ENCODE measurements at regions not wholly inside any gene's neighbourhood (a gene's known extent, or its start where the extent isn't known, plus 50 kb on each side); places are given as distances from the start of the nearest gene placed in this dataset.

DNA sequence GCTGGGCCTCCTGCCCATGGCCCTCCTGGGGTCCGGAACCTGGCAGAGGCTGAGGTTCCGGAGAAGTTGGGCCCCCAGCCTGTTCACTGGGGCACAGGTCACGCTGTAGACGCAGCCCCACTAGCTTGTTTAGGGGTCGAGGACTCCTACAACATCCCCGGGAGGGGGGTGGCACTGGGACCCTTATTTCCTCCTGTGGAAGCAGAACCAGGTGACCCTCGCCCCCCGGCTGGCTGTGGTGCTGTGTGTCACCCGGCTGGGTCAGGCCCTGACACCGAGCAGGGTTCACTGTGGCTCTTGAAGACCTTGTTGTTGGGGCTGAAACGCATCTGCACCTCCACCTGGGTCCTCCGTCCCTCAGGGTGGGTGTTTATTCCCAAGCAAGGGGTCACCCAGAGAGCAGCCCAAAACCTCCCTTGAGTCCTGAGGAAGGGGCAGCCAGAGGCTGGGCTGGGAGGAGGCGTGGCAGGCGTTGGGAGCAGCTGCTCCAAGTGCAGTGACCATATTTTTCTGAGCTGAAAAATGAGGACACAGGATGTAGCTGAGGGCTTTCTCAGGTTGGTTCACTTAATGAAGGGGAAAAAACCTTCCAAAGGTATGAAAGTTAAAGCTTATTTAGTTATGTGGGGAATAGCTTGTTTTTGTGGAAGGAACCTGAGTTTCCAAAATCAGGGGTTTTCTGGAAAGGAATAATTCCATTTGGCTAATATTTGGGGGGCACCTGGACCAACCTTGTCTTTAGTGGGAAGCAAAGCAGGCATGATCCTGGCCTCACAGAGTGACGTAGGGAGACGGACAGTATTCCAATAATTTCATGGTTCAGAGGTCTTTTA, 164.7 kb upstream of the IER5L start:
- H3K9me2 ChIP-seq (replicated peaks; ENCODE audit: control insufficient read depth, low read length): no peaks in the 10 kb centered on the region
- H4K20me1 ChIP-seq (ENCODE audit: control insufficient read depth, insufficient read depth, low read depth, low read length): no peaks in the 10 kb centered on the region
- H3K79me2 ChIP-seq (ENCODE audit: control insufficient read depth, low read length): no peaks in the 10 kb centered on the region
- H3K9me3 ChIP-seq (ENCODE audit: control insufficient read depth, insufficient read depth, low read length): peaks cover 5% of the 10 kb centered on the region; the same call in 1 of the 2 replicates
- H3F3A ChIP-seq (ENCODE audit: control insufficient read depth, insufficient read depth): no peaks in the 10 kb centered on the region
- H3K27me3 ChIP-seq (ENCODE audit: control insufficient read depth, low read length): peaks cover under 1% of the 10 kb centered on the region; the same call in 1 of the 2 replicates
- no peak overlapping the region for H3K4me3 ChIP-seq (ENCODE audit: low read length)
- H3K27ac ChIP-seq (ENCODE audit: low read depth, low read length): no peak overlapping the region
- no peaks in the 10 kb centered on the region for H3K4me1 ChIP-seq (ENCODE audit: control insufficient read depth, low read length)
- TF ChIP-seq, protein P1, sequence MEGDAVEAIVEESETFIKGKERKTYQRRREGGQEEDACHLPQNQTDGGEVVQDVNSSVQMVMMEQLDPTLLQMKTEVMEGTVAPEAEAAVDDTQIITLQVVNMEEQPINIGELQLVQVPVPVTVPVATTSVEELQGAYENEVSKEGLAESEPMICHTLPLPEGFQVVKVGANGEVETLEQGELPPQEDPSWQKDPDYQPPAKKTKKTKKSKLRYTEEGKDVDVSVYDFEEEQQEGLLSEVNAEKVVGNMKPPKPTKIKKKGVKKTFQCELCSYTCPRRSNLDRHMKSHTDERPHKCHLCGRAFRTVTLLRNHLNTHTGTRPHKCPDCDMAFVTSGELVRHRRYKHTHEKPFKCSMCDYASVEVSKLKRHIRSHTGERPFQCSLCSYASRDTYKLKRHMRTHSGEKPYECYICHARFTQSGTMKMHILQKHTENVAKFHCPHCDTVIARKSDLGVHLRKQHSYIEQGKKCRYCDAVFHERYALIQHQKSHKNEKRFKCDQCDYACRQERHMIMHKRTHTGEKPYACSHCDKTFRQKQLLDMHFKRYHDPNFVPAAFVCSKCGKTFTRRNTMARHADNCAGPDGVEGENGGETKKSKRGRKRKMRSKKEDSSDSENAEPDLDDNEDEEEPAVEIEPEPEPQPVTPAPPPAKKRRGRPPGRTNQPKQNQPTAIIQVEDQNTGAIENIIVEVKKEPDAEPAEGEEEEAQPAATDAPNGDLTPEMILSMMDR (IDR thresholded peaks at IDR 0.05; ENCODE audit: low read depth, low read length, poor library complexity, severe bottlenecking): no peak
- TF ChIP-seq EZH2phosphoT487 (IDR thresholded peaks at IDR 0.05; ENCODE audit: borderline replicate concordance, low read length): no peak
- H3K36me3 ChIP-seq (ENCODE audit: control insufficient read depth, low read length): no peaks in the 10 kb centered on the region
- H3K4me2 ChIP-seq (ENCODE audit: low read length): no peak overlapping the region

DNA sequence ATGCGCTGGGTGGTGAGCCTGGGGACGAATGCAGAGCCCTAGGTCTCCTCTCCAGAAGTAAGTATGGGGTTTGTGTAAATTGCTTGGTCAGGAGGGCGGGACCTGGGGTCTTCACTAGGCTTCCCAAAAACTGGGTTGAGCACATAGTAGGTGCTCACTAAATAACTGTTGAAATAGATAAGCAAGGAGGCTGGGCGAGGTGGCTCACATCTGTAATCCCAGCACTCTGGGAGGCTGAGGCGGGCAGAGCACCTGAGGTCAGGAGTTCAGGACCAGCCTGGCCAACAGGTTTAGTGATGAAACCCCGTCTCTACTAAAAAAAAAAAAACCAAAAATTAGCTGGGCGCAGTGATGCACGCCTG, 163.9 kb upstream of the IER5L start:
- H3K4me3 ChIP-seq (ENCODE audit: low read length): no peak overlapping the region
- H3K79me2 ChIP-seq (ENCODE audit: control insufficient read depth, low read length): no peaks in the 10 kb centered on the region
- no peak overlapping the region for H3K27ac ChIP-seq (ENCODE audit: low read depth, low read length)
- TF ChIP-seq, protein P1 (IDR thresholded peaks at IDR 0.05; ENCODE audit: low read depth, low read length, poor library complexity, severe bottlenecking): no peak
- TF ChIP-seq EZH2phosphoT487 (IDR thresholded peaks at IDR 0.05; ENCODE audit: borderline replicate concordance, low read length): no peak
- no peaks in the 10 kb centered on the region for H3F3A ChIP-seq (ENCODE audit: control insufficient read depth, insufficient read depth)
- H4K20me1 ChIP-seq (ENCODE audit: control insufficient read depth, insufficient read depth, low read depth, low read length): no peaks in the 10 kb centered on the region
- H3K4me1 ChIP-seq (ENCODE audit: control insufficient read depth, low read length): no peaks in the 10 kb centered on the region
- no peak overlapping the region for H3K4me2 ChIP-seq (ENCODE audit: low read length)
- peaks cover 8% of the 10 kb centered on the region for H3K27me3 ChIP-seq (ENCODE audit: control insufficient read depth, low read length)
- H3K9me3 ChIP-seq (ENCODE audit: control insufficient read depth, insufficient read depth, low read length): peaks cover 5% of the 10 kb centered on the region; the same call in 1 of the 2 replicates
- no peaks in the 10 kb centered on the region for H3K9me2 ChIP-seq (replicated peaks; ENCODE audit: control insufficient read depth, low read length)
- H3K36me3 ChIP-seq (ENCODE audit: control insufficient read depth, low read length): no peaks in the 10 kb centered on the region

DNA sequence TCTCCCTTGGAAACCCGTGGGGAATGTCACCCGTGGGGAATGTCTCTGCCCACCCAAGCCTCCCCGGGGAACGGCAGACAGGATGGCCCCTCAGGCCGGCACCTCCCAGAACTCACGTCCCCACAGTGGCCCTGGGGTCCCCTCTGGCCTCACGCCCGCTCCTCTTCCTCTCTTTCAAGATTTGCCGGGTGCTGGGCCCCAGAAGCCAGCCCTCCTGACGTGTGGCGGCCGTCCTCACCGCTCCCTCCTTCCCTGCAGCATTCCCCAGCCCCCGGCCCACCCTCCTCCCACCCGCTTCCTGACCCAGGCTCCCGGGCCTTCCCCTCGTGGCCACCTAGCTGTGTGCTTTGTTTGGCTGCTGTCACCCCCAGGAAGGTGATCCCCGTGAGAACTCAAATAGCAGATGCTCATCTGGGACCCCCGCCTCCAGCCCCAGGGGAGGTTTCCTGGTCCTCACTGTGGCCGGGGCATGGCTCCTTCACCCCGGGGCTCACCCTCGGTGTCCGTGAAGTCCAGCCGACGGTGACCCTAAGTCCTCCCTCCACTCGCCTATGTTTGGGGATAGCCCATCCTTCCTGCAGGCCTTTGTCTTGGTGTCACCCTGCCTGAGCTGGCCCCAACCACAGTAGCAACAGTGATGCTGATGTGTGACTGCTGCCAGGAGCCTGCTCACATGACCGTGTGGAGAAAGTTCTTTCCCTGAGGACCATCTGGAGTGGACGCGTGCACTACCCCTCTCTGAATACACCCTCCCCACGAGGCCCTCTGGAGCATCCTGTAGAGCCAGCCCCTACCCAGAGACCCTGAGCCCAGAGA, 163.3 kb upstream of the IER5L start:
- H4K20me1 ChIP-seq (ENCODE audit: control insufficient read depth, insufficient read depth, low read depth, low read length): no peaks in the 10 kb centered on the region
- H3F3A ChIP-seq (ENCODE audit: control insufficient read depth, insufficient read depth): no peaks in the 10 kb centered on the region
- peaks cover 4% of the 10 kb centered on the region; the same call in 1 of the 2 replicates for H3K4me1 ChIP-seq (ENCODE audit: control insufficient read depth, low read length)
- no peaks in the 10 kb centered on the region for H3K9me2 ChIP-seq (replicated peaks; ENCODE audit: control insufficient read depth, low read length)
- H3K36me3 ChIP-seq (ENCODE audit: control insufficient read depth, low read length): no peaks in the 10 kb centered on the region
- H3K4me2 ChIP-seq (ENCODE audit: low read length): no peak overlapping the region
- H3K27ac ChIP-seq (ENCODE audit: low read depth, low read length): no peak overlapping the region
- peaks cover 5% of the 10 kb centered on the region; the same call in 1 of the 2 replicates for H3K9me3 ChIP-seq (ENCODE audit: control insufficient read depth, insufficient read depth, low read length)
- H3K4me3 ChIP-seq (ENCODE audit: low read length): no peak overlapping the region
- TF ChIP-seq, protein P1 (IDR thresholded peaks at IDR 0.05; ENCODE audit: low read depth, low read length, poor library complexity, severe bottlenecking): no peak
- TF ChIP-seq EZH2phosphoT487 (IDR thresholded peaks at IDR 0.05; ENCODE audit: borderline replicate concordance, low read length): no peak
- H3K79me2 ChIP-seq (ENCODE audit: control insufficient read depth, low read length): no peaks in the 10 kb centered on the region
- peaks cover 12% of the 10 kb centered on the region for H3K27me3 ChIP-seq (ENCODE audit: control insufficient read depth, low read length)

All from DOHH2 (cell line).